Caki2 (cell line): ENCODE measurements at regions not wholly inside any gene's neighbourhood (a gene's known extent, or its start where the extent isn't known, plus 50 kb on each side); places are given as distances from the start of the nearest gene placed in this dataset.
A peak's percentile ranks its signal among the peaks of the same experiment; 100 is the strongest.
"Not testable (repeated sequence)": the region's sequence is repeated elsewhere in the genome, so short reads cannot be mapped to it uniquely, and the experiment has no call there.

ENCODE experiments used
- DNase-seq: peaks from one replicate; pipeline ENCODE4 v3.0.0-alpha.2; 2015; ENCODE audit warnings: low read depth
- in situ Hi-C: cut with HindIII; loops from 2 replicates; pipeline ENCODE4 v1.10.0; 2016; ENCODE audit warnings: low sequenced_read_pairs, low pct_unique_long_range_greater_than_20kb, mixed read lengths

GRCh38 chr7:41582116-41582515, 120.8 kb downstream of the INHBA start:
- in situ Hi-C loops, result no loop called here
- no peak for DNase-seq

GRCh38 chr7:41581041-41581440, 121.8 kb downstream of the INHBA start:
- peak; percentile 6 for DNase-seq
- in situ Hi-C loops, result no loop called here

GRCh38 chr7:41579961-41580935, 122.6 kb downstream of the INHBA start:
- DNase-seq, result peak; percentile 89
- in situ Hi-C loops, result no loop called here

- in situ Hi-C loops, result no loop called here
- DNase-seq, result no peak
Observed at GRCh38 chr7:41578700-41579099, 124.2 kb downstream of the INHBA start.

GRCh38 chr7:41576166-41576565, 126.7 kb downstream of the INHBA start:
- no peak for DNase-seq

GRCh38 chr7:41574377-41574776, 128.5 kb downstream of the INHBA start:
- in situ Hi-C loops, result no loop called here
- DNase-seq, result no peak

More at GRCh38 chr7:41576166-41576565, 126.7 kb downstream of the INHBA start:
- in situ Hi-C loops, result no loop called here

GRCh38 chr7:41573862-41574261, 129.0 kb downstream of the INHBA start:
- DNase-seq, result peak; percentile 15
- in situ Hi-C loops, result no loop called here

GRCh38 chr7:41573443-41573842, 129.4 kb downstream of the INHBA start:
- in situ Hi-C loops, result no loop called here
- DNase-seq, result no peak

GRCh38 chr7:41573015-41573414, 129.9 kb downstream of the INHBA start:
- in situ Hi-C loops, result no loop called here
- DNase-seq, result peak; percentile 87

- in situ Hi-C loops, result no loop called here
- DNase-seq, result no peak
Observed at GRCh38 chr7:41571573-41571972, 131.3 kb downstream of the INHBA start.

- peak; percentile 54 for DNase-seq
- in situ Hi-C loops, result no loop called here
Observed at GRCh38 chr7:41570766-41571165, 132.1 kb downstream of the INHBA start.

GRCh38 chr7:41568135-41568534, 134.8 kb downstream of the INHBA start:
- in situ Hi-C loops, result no loop called here
- DNase-seq, result no peak

GRCh38 chr7:41567731-41568114, 135.2 kb downstream of the INHBA start:
- DNase-seq, result no peak
- in situ Hi-C loops, result no loop called here

- in situ Hi-C loops, result no loop called here
- no peak for DNase-seq
Observed at GRCh38 chr7:41567031-41567730, 135.7 kb downstream of the INHBA start.

- in situ Hi-C loops, result no loop called here
- DNase-seq, result no peak
Observed at GRCh38 chr7:41566581-41566980, 136.3 kb downstream of the INHBA start.

GRCh38 chr7:41565655-41566054, 137.2 kb downstream of the INHBA start:
- in situ Hi-C loops, result no loop called here
- DNase-seq, result no peak

GRCh38 chr7:41559426-41559825, 143.5 kb downstream of the INHBA start:
- in situ Hi-C loops, result no loop called here
- no peak for DNase-seq

GRCh38 chr7:41554481-41554880, 148.4 kb downstream of the INHBA start:
- no peak for DNase-seq
- in situ Hi-C loops, result no loop called here

- DNase-seq, in situ Hi-C loops: not testable (repeated sequence)
Observed at GRCh38 chr7:41550046-41550445, 152.8 kb downstream of the INHBA start.
